HG02870 (cell line): ENCODE measurements at regions not wholly inside any gene's neighbourhood (a gene's known extent, or its start where the extent isn't known, plus 50 kb on each side); places are given as distances from the start of the nearest gene placed in this dataset.
"Not testable (repeated sequence)": the region's sequence is repeated elsewhere in the genome, so short reads cannot be mapped to it uniquely, and the experiment has no call there.

Source experiments
- ATAC-seq: cut with Tn5 transposase; IDR thresholded peaks from one replicate; pipeline ENCODE4 v1.9.1; 2021; ENCODE audit warnings: mild to moderate bottlenecking, moderate library complexity; ENCODE audit not compliant: unreplicated experiment

- ATAC-seq: no peak
Measured at GRCh38 chr4:60581919-60582536, 618.1 kb upstream of the ADGRL3 start.

- ATAC-seq: no peak
Measured at GRCh38 chr4:60588556-60588955, 611.6 kb upstream of the ADGRL3 start.

- ATAC-seq: no peak
Measured at GRCh38 chr4:60589425-60589824, 610.7 kb upstream of the ADGRL3 start.

- ATAC-seq: no peak
Measured at GRCh38 chr4:60590116-60590515, 610.0 kb upstream of the ADGRL3 start.

- no peak for ATAC-seq
Measured at GRCh38 chr4:60605646-60606354, 594.3 kb upstream of the ADGRL3 start.

- ATAC-seq: no peak
Measured at GRCh38 chr4:60611762-60612496, 588.2 kb upstream of the ADGRL3 start.

GRCh38 chr4:60617731-60618130 is 582.4 kb upstream of the ADGRL3 start:
- no peak for ATAC-seq

- ATAC-seq: no peak
Measured at GRCh38 chr4:60619531-60620305, 580.4 kb upstream of the ADGRL3 start.

- no peak for ATAC-seq
Measured at GRCh38 chr4:60637976-60638375, 562.1 kb upstream of the ADGRL3 start.

- ATAC-seq: no peak
Measured at GRCh38 chr4:60648774-60649173, 551.4 kb upstream of the ADGRL3 start.

GRCh38 chr4:60652933-60653332 is 547.2 kb upstream of the ADGRL3 start:
- no peak for ATAC-seq

- ATAC-seq: no peak
Measured at GRCh38 chr4:60655356-60655755, 544.8 kb upstream of the ADGRL3 start.

- no peak for ATAC-seq
Measured at GRCh38 chr4:60656171-60656570, 544.0 kb upstream of the ADGRL3 start.

- no peak for ATAC-seq
Measured at GRCh38 chr4:60657041-60657440, 543.1 kb upstream of the ADGRL3 start.

GRCh38 chr4:60657807-60658206 is 542.3 kb upstream of the ADGRL3 start:
- no peak for ATAC-seq

GRCh38 chr4:60663769-60664168 is 536.4 kb upstream of the ADGRL3 start:
- no peak for ATAC-seq

GRCh38 chr4:60682901-60683300 is 517.2 kb upstream of the ADGRL3 start:
- ATAC-seq: no peak

- no peak for ATAC-seq
Measured at GRCh38 chr4:60683357-60683756, 516.8 kb upstream of the ADGRL3 start.

- no peak for ATAC-seq
Measured at GRCh38 chr4:60683973-60684372, 516.2 kb upstream of the ADGRL3 start.

GRCh38 chr4:60696062-60696461 is 504.1 kb upstream of the ADGRL3 start:
- ATAC-seq: not testable (repeated sequence)

- no peak for ATAC-seq
Measured at GRCh38 chr4:60709061-60709460, 491.1 kb upstream of the ADGRL3 start.
